ENCODE measurements at regions not wholly inside any gene's neighbourhood (a gene's known extent, or its start where the extent isn't known, plus 50 kb on each side); places are given as distances from the start of the nearest gene placed in this dataset.

- TF ChIP-seq POLR2AphosphoS5 (IDR thresholded peaks at IDR 0.05; ENCODE audit: low read depth, low read length) (no peak), POLR2A (IDR thresholded peaks at IDR 0.05; ENCODE audit: low read depth, low read length) (no peak), SPI1 (IDR thresholded peaks at IDR 0.05; ENCODE audit: low read depth, low read length) (no peak), PAX5 (IDR thresholded peaks at IDR 0.05; ENCODE audit: insufficient read depth, low read length, severe bottlenecking) (no peak), TAF1 (IDR thresholded peaks at IDR 0.05; ENCODE audit: low read depth, low read length) (no peak), POU2F2 (IDR thresholded peaks at IDR 0.05; ENCODE audit: low read depth, low read length) (no peak)
Measured at GRCh38 chr3:175869404-175869803, 1010.3 kb downstream of the NAALADL2 start.

All from GM12891 (cell line).